ENCODE measurements at regions not wholly inside any gene's neighbourhood (a gene's known extent, or its start where the extent isn't known, plus 50 kb on each side); places are given as distances from the start of the nearest gene placed in this dataset.

GRCh38 chr2:144244938-144245337 is 275.0 kb downstream of the ZEB2 start:
- TF ChIP-seq CTCF (IDR thresholded peaks at IDR 0.05) (no peak), POLR2AphosphoS5 (IDR thresholded peaks at IDR 0.05) (no peak), POLR2A (IDR thresholded peaks at IDR 0.05) (no peak)

Measured in upper lobe of left lung (tissue), 4 donors.